Activated gamma-delta T cell treated with anti-CD3 and anti-CD28 coated beads, Interleukin-2, amount 50 U/mL, for 16 hours (primary cell): ENCODE measurements at regions not wholly inside any gene's neighbourhood (a gene's known extent, or its start where the extent isn't known, plus 50 kb on each side); places are given as distances from the start of the nearest gene placed in this dataset.

Experiments
- DNase-seq: peaks from one replicate; pipeline ENCODE4 v3.0.0-alpha.2; 2020; ENCODE audit warnings: low read depth

GRCh38 chr14:38113546-38113945 is 94.2 kb upstream of the SSTR1 start:
- no peak for DNase-seq

DNA sequence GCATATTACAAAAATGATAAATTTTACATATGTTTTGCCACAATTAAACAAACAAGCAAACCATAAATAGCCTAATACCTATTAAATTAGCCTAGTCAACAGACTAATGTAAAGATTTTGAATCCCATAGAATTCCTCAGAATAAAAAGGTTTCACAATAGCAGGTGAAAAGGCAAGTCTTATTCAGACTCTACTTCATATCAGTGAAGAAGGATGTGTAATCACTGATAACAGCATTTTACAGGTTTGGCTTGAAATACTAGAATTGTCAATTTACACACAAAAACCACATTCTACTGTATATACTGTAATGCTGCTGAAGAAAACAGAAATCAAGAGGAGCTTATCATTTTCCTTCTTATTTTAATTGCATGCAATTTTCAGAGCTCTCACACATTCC is 90.8 kb upstream of the SSTR1 start:
- no peak for DNase-seq

GRCh38 chr14:38120109-38120508 is 87.6 kb upstream of the SSTR1 start:
- DNase-seq: no peak

- no peak for DNase-seq
Observed at GRCh38 chr14:38121320-38122020, 86.2 kb upstream of the SSTR1 start.

- DNase-seq: no peak
Observed at GRCh38 chr14:38122241-38122640, 85.5 kb upstream of the SSTR1 start.

- no peak for DNase-seq
Observed at GRCh38 chr14:38124506-38124905, 83.2 kb upstream of the SSTR1 start.

- DNase-seq: no peak
Observed at GRCh38 chr14:38125481-38126037, 82.1 kb upstream of the SSTR1 start.

GRCh38 chr14:38127356-38127755 is 80.3 kb upstream of the SSTR1 start:
- no peak for DNase-seq

DNA sequence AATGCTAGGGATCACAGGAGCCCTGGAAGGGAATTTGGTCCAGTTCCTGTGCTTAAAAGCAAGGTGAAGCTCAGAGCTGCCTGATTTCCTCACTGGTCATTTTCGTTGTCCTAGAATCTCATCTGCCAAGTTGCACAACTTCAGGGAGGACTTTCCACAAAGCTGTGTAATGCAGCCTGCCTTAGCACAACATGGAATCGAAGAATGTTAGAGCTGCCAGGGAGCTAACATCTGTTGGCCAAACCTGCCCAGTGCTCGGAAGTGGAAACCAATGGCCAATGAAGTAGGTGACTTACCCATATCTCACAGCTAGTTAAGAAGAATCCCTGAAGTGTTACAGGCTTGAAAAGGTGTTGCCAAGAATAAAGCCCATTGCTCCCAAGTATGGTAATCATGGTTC is 79.9 kb upstream of the SSTR1 start:
- no peak for DNase-seq

DNA sequence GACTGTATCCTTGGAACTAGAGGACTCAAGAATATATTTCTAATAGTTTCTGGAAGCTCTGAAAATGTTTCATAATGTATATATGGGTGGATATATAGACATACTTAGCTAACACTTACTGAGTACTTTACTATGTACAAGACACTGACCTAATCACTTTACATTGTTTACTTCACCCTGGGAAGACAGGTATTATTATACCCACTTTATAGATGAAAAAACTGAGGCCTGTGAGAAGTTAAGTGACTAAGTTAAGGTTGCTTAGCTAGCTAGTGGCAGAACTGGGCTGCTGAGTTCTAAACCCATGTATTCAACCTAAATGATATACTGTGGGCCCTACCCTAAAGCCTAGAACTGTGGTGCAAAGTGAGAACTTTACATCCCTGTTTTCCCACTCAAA is 79.1 kb upstream of the SSTR1 start:
- no peak for DNase-seq

- DNase-seq: no peak
Observed at GRCh38 chr14:38129192-38129591, 78.5 kb upstream of the SSTR1 start.

GRCh38 chr14:38129705-38130104 is 78.0 kb upstream of the SSTR1 start:
- DNase-seq: no peak

DNA sequence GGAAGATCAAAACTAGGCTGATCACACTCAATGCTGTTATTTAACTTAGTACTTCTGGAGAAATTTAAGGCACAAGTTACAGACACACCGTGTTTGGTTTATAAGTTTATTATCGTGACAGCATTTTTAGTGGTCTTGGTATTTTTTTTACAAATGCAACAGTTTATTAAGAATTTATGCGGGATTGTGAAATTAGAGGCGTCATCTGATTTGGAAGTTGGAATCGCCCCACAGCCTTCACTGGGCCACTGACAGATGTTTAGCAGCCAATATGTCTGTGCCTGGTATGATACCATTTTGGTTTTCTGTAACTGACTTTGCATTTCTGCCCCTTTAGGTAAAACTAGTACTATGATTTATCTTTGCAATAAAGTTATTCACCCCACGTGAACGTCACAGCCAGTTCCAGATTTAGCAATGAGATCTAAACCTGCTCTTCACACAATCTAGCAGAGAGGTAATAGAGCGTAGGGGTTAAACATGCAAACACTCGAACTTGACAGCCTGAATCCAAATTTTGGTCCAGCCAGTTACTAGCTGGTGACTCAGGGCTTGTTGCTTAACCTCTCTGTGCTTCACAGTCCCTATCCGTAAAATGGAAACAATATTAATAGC is 73.2 kb upstream of the SSTR1 start:
- no peak for DNase-seq

- DNase-seq: no peak
Observed at GRCh38 chr14:38135106-38135867, 72.4 kb upstream of the SSTR1 start.

- no peak for DNase-seq
Observed at GRCh38 chr14:38137005-38137404, 70.7 kb upstream of the SSTR1 start.

- DNase-seq: no peak
Observed at GRCh38 chr14:38138473-38139138, 69.1 kb upstream of the SSTR1 start.

- no peak for DNase-seq
Observed at GRCh38 chr14:38139926-38140325, 67.8 kb upstream of the SSTR1 start.

DNA sequence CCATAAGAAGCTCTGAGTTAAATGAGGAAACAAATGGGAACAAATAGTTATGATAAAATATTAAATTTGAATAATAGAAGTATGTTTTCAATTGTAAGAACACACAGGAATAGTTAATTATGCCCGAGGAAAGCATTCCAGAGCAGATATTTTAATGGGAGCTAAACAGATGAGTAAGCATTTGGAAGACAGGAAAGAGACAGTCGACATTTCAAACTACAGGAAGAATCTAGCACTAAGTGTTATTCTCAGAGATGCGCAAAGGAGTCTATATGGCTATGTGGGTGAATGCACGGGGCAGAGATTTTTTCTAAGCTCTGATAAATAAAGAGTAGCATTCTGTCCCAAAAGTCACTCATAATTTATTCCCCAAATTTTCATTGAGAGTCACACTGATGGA is 64.5 kb upstream of the SSTR1 start:
- DNase-seq: no peak

DNA sequence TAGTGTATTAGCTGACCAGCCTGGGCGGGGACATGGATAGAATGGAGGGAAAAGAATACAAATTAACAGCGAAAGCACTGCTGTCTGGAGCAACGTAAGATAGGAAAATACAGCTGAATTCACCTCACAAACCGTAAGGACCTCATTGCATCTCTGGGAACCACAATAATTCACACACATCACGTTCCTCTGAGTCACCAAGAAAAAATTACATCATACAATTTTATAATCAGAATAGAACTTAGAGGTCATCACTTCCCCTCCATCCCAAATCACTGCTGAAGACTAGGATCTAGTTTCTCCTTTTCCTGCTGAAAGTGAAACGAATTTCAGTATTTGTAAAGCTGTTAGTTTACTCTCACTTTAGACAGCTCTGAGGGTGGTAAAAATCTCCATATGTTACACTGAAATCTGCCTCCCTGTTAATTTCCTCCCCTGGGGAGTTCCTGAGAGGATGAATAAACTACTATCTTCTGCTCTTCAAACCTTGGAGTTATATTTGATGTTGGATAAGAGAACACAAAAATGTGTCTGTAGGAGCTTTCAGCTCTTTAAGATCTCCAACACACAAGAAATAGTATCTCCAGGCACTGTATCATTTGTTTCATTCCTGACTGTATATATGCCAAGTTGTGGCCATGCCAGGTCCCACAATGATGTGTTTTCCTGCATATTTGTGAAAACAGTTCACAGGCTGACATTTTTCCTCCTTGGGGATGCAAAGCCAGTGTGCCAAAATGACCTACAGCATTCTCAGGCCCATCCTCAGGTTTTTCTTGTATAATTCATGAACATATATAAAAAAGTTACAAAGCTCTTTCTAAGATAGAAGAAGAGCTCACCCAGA is 63.8 kb upstream of the SSTR1 start:
- DNase-seq: no peak

DNA sequence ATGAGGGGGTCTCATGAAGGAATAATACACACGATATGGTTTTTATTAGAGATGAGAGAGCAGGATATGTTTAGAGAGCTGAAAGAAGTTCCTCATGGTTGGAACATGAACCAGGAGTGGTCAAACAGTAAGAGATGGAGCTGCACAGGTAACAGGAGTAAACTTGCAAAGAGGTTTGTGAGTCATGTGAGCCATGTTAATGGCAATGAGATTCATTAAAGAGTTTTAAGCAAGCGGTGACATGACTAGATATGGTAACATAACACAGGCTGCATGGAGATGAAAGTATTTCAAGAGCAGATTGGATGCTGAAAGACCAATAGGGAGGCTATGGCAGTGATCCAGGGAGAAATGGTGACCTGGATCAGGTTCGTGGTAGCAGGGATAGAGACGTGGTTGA is 62.6 kb upstream of the SSTR1 start:
- DNase-seq: no peak

GRCh38 chr14:38150075-38150474 is 57.6 kb upstream of the SSTR1 start:
- DNase-seq: no peak
